Liver (tissue), 8 donors: ENCODE measurements at regions not wholly inside any gene's neighbourhood (a gene's known extent, or its start where the extent isn't known, plus 50 kb on each side); places are given as distances from the start of the nearest gene placed in this dataset.

ENCODE experiments used
- DNase-seq: peaks from one replicate; pipeline ENCODE4 v3.0.0-alpha.2; 2017; ENCODE audit warnings: low spot score
- H3K27ac ChIP-seq, 2 donors: one replicate each; pipeline ENCODE4 v1.7.0; 2013; ENCODE audit warnings: inconsistent platforms in 2 of 2, low read length in 2 of 2, control low read depth in 1 of 2, low read depth in 1 of 2, mild to moderate bottlenecking in 1 of 2
- H3K27me3 ChIP-seq, 4 donors: one replicate each; pipeline versions ENCODE4 v1.6.1 to v1.7.0; 2013; ENCODE audit warnings: low read length in 3 of 4, inconsistent platforms in 1 of 4, mild to moderate bottlenecking in 1 of 4, moderate library complexity in 1 of 4; ENCODE audit not compliant: control insufficient read depth in 4 of 4, insufficient read depth in 4 of 4
- H3K36me3 ChIP-seq, 4 donors: one replicate each; pipeline versions ENCODE4 v1.6.1 to v1.7.0; 2013; ENCODE audit warnings: low read length in 3 of 4, mild to moderate bottlenecking in 3 of 4, low read depth in 1 of 4, moderate library complexity in 1 of 4; ENCODE audit not compliant: control insufficient read depth in 4 of 4, insufficient read depth in 3 of 4
- H3K4me1 ChIP-seq, 4 donors: one replicate each; pipeline versions ENCODE4 v1.6.1 to v1.7.0; 2013; ENCODE audit warnings: low read length in 3 of 4, mild to moderate bottlenecking in 3 of 4, moderate library complexity in 1 of 4; ENCODE audit not compliant: control insufficient read depth in 4 of 4, insufficient read depth in 4 of 4
- H3K4me3 ChIP-seq, 3 donors: one replicate each; pipeline versions ENCODE4 v1.6.1 to v1.7.0; 2013; ENCODE audit warnings: low read length in 3 of 3, control low read depth in 1 of 3, low read depth in 1 of 3, mild to moderate bottlenecking in 1 of 3
- H3K9ac ChIP-seq, 2 donors: one replicate each; pipeline ENCODE4 v1.7.0; 2013; ENCODE audit warnings: low read length in 2 of 2, mild to moderate bottlenecking in 2 of 2, moderate library complexity in 2 of 2, control low read depth in 1 of 2, low read depth in 1 of 2
- H3K9me3 ChIP-seq, 4 donors: one replicate each; pipeline versions ENCODE4 v1.6.1 to v1.7.0; 2013; ENCODE audit warnings: low read length in 3 of 4; ENCODE audit not compliant: control insufficient read depth in 4 of 4
- ATF3 ChIP-seq: IDR thresholded peaks from 2 replicates; pipeline ENCODE4 v1.6.1; 2016; ENCODE audit warnings: antibody characterized with exemption
- CTCF ChIP-seq: fragments of 150-350 bp; IDR thresholded peaks from 2 replicates; pipeline ENCODE4 v1.5.1; 2017; ENCODE audit warnings: improper control_type of control experiment, low read depth, low read length; ENCODE audit not compliant: missing input control
- FOXA2 ChIP-seq: IDR thresholded peaks from 2 replicates; pipeline ENCODE4 v1.6.1; 2016; ENCODE audit warnings: antibody characterized with exemption
- GABPA ChIP-seq, 2 donors: IDR thresholded peaks in 1 of 2; conservative IDR thresholded peaks in 1 of 2; 2 replicates each; pipeline ENCODE4 v1.6.1; 2016; ENCODE audit warnings: antibody characterized with exemption in 2 of 2, mild to moderate bottlenecking in 1 of 2, moderate library complexity in 1 of 2
- HNF4A ChIP-seq, 2 donors: conservative IDR thresholded peaks; 2 replicates each; pipeline ENCODE4 v1.6.1; 2016; ENCODE audit warnings: antibody characterized with exemption in 2 of 2, mild to moderate bottlenecking in 2 of 2
- JUND ChIP-seq, 2 donors: IDR thresholded peaks; 2 replicates each; pipeline ENCODE4 v1.6.1; 2016; ENCODE audit warnings: antibody characterized with exemption in 2 of 2
- MAX ChIP-seq: IDR thresholded peaks from 2 replicates; pipeline ENCODE4 v1.6.1; 2016; ENCODE audit warnings: antibody characterized with exemption
- RAD21 ChIP-seq, 2 donors: IDR thresholded peaks; 2 replicates each; pipeline ENCODE4 v1.6.1; 2016; ENCODE audit warnings: antibody characterized with exemption in 2 of 2, mild to moderate bottlenecking in 2 of 2
- REST ChIP-seq: IDR thresholded peaks from 2 replicates; pipeline ENCODE4 v1.6.1; 2016; ENCODE audit warnings: antibody characterized with exemption, mild to moderate bottlenecking
- RXRA ChIP-seq, 2 donors: IDR thresholded peaks; 2 replicates each; pipeline ENCODE4 v1.6.1; 2017 to 2018; ENCODE audit warnings: antibody characterized with exemption in 2 of 2, mild to moderate bottlenecking in 1 of 2
- SP1 ChIP-seq: IDR thresholded peaks from 2 replicates; pipeline ENCODE4 v1.6.1; 2018; ENCODE audit warnings: antibody characterized with exemption, mild to moderate bottlenecking
- TAF1 ChIP-seq: conservative IDR thresholded peaks from 2 replicates; pipeline ENCODE4 v1.6.1; 2016; ENCODE audit warnings: antibody characterized with exemption, mild to moderate bottlenecking
- YY1 ChIP-seq: IDR thresholded peaks from 2 replicates; pipeline ENCODE4 v1.6.1; 2016; ENCODE audit warnings: antibody characterized with exemption, mild to moderate bottlenecking
- ZBTB33 ChIP-seq: IDR thresholded peaks from 2 replicates; pipeline ENCODE4 v1.6.1; 2016; ENCODE audit warnings: antibody characterized with exemption
- WGBS: extraction: QIAGEN DNeasy Blood & Tissue Kit; methylation state at CpG from one replicate; pipeline ENCODE4 v1.1.7; 2013; 5-methylcytosine and 5-hydroxymethylcytosine counted together
- donor health status: healthy.
- donor health status: healthy.
- donor health status: healthy.
- donor health status: healthy.
- donor health status: healthy.

- TF ChIP-seq YY1 (no peak), FOXA2 (no peak), JUND (IDR thresholded peaks at IDR 0.05) (no peak), RAD21 (IDR thresholded peaks at IDR 0.05) (no peak), CTCF (no peak), ZBTB33 (no peak), HNF4A (conservative IDR thresholded peaks at IDR 0.05) (no peak), GABPA (IDR thresholded peaks at IDR 0.05 in 1 of 2, conservative IDR thresholded peaks at IDR 0.05 in 1 of 2) (no peak), MAX (no peak), SP1 (no peak), REST (no peak), ATF3 (no peak), TAF1 (no peak), RXRA (IDR thresholded peaks at IDR 0.05) (no peak)
- Histone ChIP-seq H3K9ac (no peak overlapping the region), H3K27ac (no peak overlapping the region), H3K27me3 (no peaks in the 10 kb centered on the region), H3K9me3 (no peaks in the 10 kb centered on the region), H3K4me1 (peaks cover 0 to 18% (median 7%) of the 10 kb centered on the region in 4 donors), H3K4me3 (no peak overlapping the region), H3K36me3 (no peaks in the 10 kb centered on the region)
- DNase-seq: no peak
- 96% methylated on average over 9 of the region's 9 CpGs for WGBS
These were observed 64.1 kb downstream of the NCOR2 start for GRCh38 chr12:124503305-124503704.

GRCh38 chr12:124502379-124502778 is 65.0 kb downstream of the NCOR2 start:
- H3K27me3 ChIP-seq: no peaks in the 10 kb centered on the region
- DNase-seq: no peak
- TF ChIP-seq RAD21 (IDR thresholded peaks at IDR 0.05) (no peak), JUND (IDR thresholded peaks at IDR 0.05) (no peak), ATF3 (no peak), RXRA (IDR thresholded peaks at IDR 0.05) (no peak), YY1 (no peak), HNF4A (conservative IDR thresholded peaks at IDR 0.05) (no peak)
- no peak overlapping the region for H3K9ac ChIP-seq
- no peak overlapping the region for H3K4me3 ChIP-seq
- H3K4me1 ChIP-seq: peaks cover 0 to 23% (median 16%) of the 10 kb centered on the region in 4 donors
- H3K36me3 ChIP-seq: no peaks in the 10 kb centered on the region
- H3K27ac ChIP-seq: no peak overlapping the region
- 97% methylated on average over 10 of the region's 10 CpGs for WGBS
- no peaks in the 10 kb centered on the region for H3K9me3 ChIP-seq
